ENCODE measurements at regions not wholly inside any gene's neighbourhood (a gene's known extent, or its start where the extent isn't known, plus 50 kb on each side); places are given as distances from the start of the nearest gene placed in this dataset.
A peak's percentile ranks its signal among the peaks of the same experiment; 100 is the strongest.

DNA sequence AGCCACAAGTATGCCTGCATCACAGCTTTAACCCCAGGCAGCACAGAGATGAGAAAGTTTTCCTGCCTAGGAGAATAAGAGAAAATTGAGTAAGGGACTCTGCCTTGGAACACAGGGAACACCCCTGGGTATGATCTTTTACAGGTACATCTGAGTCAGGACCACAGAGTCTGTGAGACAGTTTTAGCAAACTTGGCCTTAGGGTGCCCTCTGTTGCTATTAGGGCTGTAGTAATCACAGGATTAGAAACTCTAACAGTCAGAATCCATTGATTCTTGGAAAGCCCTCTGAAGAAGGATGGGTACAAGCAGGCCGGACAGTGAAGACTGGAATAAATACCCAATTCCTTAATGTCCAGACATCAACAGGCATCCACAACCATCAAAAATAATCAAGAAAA is 989.5 kb upstream of the CDH9 start:
- DNase-seq (ENCODE audit: low read depth) = no peak
- TF ChIP-seq, protein P1, sequence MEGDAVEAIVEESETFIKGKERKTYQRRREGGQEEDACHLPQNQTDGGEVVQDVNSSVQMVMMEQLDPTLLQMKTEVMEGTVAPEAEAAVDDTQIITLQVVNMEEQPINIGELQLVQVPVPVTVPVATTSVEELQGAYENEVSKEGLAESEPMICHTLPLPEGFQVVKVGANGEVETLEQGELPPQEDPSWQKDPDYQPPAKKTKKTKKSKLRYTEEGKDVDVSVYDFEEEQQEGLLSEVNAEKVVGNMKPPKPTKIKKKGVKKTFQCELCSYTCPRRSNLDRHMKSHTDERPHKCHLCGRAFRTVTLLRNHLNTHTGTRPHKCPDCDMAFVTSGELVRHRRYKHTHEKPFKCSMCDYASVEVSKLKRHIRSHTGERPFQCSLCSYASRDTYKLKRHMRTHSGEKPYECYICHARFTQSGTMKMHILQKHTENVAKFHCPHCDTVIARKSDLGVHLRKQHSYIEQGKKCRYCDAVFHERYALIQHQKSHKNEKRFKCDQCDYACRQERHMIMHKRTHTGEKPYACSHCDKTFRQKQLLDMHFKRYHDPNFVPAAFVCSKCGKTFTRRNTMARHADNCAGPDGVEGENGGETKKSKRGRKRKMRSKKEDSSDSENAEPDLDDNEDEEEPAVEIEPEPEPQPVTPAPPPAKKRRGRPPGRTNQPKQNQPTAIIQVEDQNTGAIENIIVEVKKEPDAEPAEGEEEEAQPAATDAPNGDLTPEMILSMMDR (IDR thresholded peaks at IDR 0.05; ENCODE audit: control insufficient read depth, insufficient read depth, low read depth, low read length, missing control alignments) = no peak
- H3K4me3 ChIP-seq (ENCODE audit: control insufficient read depth, low read depth, low read length) = no peak overlapping the region

DNA sequence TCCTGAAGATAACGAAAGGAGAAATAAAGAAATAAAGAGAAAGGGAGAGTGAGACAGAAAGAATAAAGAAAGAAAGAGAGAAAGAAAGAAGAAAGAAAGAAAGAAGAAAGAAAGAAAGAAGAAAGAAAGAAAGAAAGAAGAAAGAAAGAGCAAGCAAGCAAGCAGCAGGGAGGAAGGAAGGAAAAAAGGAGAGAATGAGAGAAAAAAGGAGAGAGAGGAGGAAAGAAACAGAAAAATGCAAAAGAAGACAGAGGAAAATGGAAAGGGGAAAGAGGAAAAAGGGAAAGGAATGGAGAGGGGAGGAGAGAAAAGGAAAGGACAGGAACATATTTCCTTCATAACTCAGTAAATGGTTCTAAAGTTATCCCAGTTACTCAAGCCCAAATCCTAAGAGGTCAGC is 978.8 kb upstream of the CDH9 start:
- DNase-seq (ENCODE audit: low read depth) = no peak
- H3K4me3 ChIP-seq (ENCODE audit: control insufficient read depth, low read depth, low read length) = no peak overlapping the region
- TF ChIP-seq, protein P1 (IDR thresholded peaks at IDR 0.05; ENCODE audit: control insufficient read depth, insufficient read depth, low read depth, low read length, missing control alignments) = no peak

DNA sequence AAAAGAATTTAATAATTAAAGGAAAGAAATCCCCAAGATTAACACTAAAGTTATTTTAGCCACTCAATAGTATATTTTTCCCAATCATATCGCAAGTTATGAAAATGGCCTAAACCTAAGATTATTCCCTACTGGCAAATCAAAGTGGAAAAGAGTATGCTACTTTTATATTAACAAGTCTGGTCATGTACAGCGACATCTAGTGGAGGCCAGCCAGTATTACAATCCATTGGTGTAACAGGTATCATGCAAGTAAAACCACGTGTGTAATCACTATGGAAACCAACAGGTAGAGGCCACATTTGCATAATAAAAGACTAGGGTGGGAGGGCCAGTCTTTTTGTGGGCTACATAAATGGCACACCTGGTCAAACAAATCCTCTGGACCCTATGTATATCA is 976.4 kb upstream of the CDH9 start:
- no peak for DNase-seq (ENCODE audit: low read depth)
- TF ChIP-seq, protein P1 (IDR thresholded peaks at IDR 0.05; ENCODE audit: control insufficient read depth, insufficient read depth, low read depth, low read length, missing control alignments) = peak; percentile 29

DNA sequence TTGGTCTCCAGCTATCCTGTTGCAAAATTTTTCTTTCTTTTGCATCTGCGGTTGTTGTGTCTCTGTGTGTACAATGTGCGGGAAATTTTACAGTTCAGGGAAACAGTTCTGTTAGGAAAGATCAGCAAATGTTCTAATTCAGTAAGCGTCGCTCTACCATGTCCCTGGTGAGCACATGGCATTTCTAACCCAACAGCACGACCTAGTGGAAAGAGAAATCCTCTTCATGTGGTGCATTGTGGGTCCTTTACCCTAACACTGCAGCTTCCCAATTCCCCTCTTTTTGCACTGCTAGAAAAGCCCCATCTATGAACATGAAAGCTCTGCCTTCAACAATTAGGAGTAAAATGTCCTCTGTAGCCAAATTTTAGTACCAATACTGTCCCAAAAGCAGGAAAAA is 974.2 kb upstream of the CDH9 start:
- TF ChIP-seq, protein P1 (IDR thresholded peaks at IDR 0.05; ENCODE audit: control insufficient read depth, insufficient read depth, low read depth, low read length, missing control alignments) = no peak
- no peak overlapping the region for H3K4me3 ChIP-seq (ENCODE audit: control insufficient read depth, low read depth, low read length)
- no peak for DNase-seq (ENCODE audit: low read depth)

More for the DNA sequence above, 976.4 kb upstream of the CDH9 start:
- H3K4me3 ChIP-seq (ENCODE audit: control insufficient read depth, low read depth, low read length) = no peak overlapping the region

DNA sequence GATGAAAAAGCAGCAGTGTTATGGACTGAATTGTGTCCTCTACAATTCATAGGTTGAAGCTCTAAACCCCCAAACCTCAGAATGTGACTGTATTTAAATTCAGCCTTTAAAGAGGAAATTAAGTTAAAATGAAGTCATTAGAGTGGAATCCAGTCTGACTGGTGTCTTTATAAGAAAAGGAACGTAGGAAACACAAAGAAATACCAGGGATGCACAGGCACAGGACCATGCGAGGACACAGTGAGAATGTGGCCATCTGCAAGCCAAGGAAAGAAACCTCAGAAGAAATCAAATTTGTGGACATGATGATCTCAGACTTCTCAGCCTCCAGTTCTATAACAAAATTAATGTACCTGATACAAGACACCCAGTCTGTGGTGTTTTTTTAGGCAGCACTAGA is 971.2 kb upstream of the CDH9 start:
- H3K4me3 ChIP-seq (ENCODE audit: control insufficient read depth, low read depth, low read length) = no peak overlapping the region
- no peak for DNase-seq (ENCODE audit: low read depth)
- TF ChIP-seq, protein P1 (IDR thresholded peaks at IDR 0.05; ENCODE audit: control insufficient read depth, insufficient read depth, low read depth, low read length, missing control alignments) = no peak

DNA sequence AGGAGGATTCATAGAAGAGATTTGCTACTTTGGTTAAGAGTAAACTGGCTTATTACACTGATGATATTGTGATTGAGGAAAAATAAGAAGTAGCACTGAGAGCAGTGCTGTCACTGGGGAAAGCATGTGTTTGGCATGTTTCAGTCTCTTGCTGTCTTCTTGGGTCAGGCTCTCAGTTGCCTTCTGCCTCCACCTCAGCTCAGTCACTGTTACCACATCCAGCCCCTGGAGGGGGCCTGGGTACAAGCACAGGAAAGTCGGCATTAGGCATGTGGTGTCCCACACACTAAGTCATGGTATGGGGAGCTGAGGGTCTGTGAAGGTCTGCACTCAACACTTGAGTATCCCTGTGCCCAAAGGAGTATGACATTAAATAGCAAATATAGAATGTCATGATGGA is 958.3 kb upstream of the CDH9 start:
- TF ChIP-seq, protein P1 (IDR thresholded peaks at IDR 0.05; ENCODE audit: control insufficient read depth, insufficient read depth, low read depth, low read length, missing control alignments) = no peak
- no peak overlapping the region for H3K4me3 ChIP-seq (ENCODE audit: control insufficient read depth, low read depth, low read length)
- DNase-seq (ENCODE audit: low read depth) = no peak

DNA sequence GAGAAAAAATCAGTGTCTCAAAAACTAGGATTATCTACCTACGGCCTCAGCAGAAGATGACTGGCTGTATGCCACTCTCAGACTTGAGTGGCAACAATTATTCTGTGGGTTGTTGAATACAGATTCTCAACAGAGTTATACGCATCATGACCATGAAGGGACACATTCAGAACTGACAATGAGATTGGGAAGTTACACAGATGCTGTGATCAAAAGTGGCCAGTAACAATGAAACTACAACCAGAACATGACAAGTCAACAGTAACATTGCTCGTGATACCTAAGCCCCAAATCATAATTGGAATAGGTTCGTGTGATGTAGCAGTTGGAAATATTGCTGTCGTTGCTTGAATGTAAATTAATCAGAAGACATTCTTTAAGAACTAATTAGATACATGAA is 957.5 kb upstream of the CDH9 start:
- TF ChIP-seq, protein P1 (IDR thresholded peaks at IDR 0.05; ENCODE audit: control insufficient read depth, insufficient read depth, low read depth, low read length, missing control alignments) = no peak
- DNase-seq (ENCODE audit: low read depth) = no peak
- H3K4me3 ChIP-seq (ENCODE audit: control insufficient read depth, low read depth, low read length) = no peak overlapping the region

Data from AG09309 (cell line).